ENCODE measurements at regions not wholly inside any gene's neighbourhood (a gene's known extent, or its start where the extent isn't known, plus 50 kb on each side); places are given as distances from the start of the nearest gene placed in this dataset.
"Not testable (repeated sequence)": the region's sequence is repeated elsewhere in the genome, so short reads cannot be mapped to it uniquely, and the experiment has no call there.

- DNase-seq (ENCODE audit: low spot score): no peak
Measured at GRCh38 chr12:126899926-126900792, 1366.8 kb upstream of the TMEM132C start.

- DNase-seq (ENCODE audit: low spot score): no peak
Measured at GRCh38 chr12:126903027-126903876, 1363.7 kb upstream of the TMEM132C start.

GRCh38 chr12:126905752-126906151 is 1361.2 kb upstream of the TMEM132C start:
- DNase-seq (ENCODE audit: low spot score): no peak

- DNase-seq (ENCODE audit: low spot score): no peak
Measured at GRCh38 chr12:126907900-126908764, 1358.8 kb upstream of the TMEM132C start.

- no peak for DNase-seq (ENCODE audit: low spot score)
Measured at GRCh38 chr12:126908765-126909142, 1358.2 kb upstream of the TMEM132C start.

GRCh38 chr12:126910570-126910969 is 1356.4 kb upstream of the TMEM132C start:
- DNase-seq (ENCODE audit: low spot score): no peak

GRCh38 chr12:126912111-126912510 is 1354.9 kb upstream of the TMEM132C start:
- DNase-seq (ENCODE audit: low spot score): no peak

- DNase-seq (ENCODE audit: low spot score): no peak
Measured at GRCh38 chr12:126914170-126914793, 1352.7 kb upstream of the TMEM132C start.

GRCh38 chr12:126915309-126915708 is 1351.7 kb upstream of the TMEM132C start:
- no peak for DNase-seq (ENCODE audit: low spot score)

GRCh38 chr12:126926023-126926594 is 1340.9 kb upstream of the TMEM132C start:
- no peak for DNase-seq (ENCODE audit: low spot score)

- DNase-seq (ENCODE audit: low spot score): no peak
Measured at GRCh38 chr12:126930234-126930633, 1336.7 kb upstream of the TMEM132C start.

GRCh38 chr12:126932156-126932555 is 1334.8 kb upstream of the TMEM132C start:
- DNase-seq (ENCODE audit: low spot score): no peak

GRCh38 chr12:126935435-126935834 is 1331.5 kb upstream of the TMEM132C start:
- DNase-seq (ENCODE audit: low spot score): no peak

GRCh38 chr12:126936181-126936851 is 1330.7 kb upstream of the TMEM132C start:
- no peak for DNase-seq (ENCODE audit: low spot score)

GRCh38 chr12:126937431-126937830 is 1329.5 kb upstream of the TMEM132C start:
- DNase-seq (ENCODE audit: low spot score): no peak

GRCh38 chr12:126944684-126945083 is 1322.3 kb upstream of the TMEM132C start:
- no peak for DNase-seq (ENCODE audit: low spot score)

- DNase-seq (ENCODE audit: low spot score): not testable (repeated sequence)
Measured at GRCh38 chr12:126946958-126947357, 1320.0 kb upstream of the TMEM132C start.

- DNase-seq (ENCODE audit: low spot score): no peak
Measured at GRCh38 chr12:126949558-126949957, 1317.4 kb upstream of the TMEM132C start.

- DNase-seq (ENCODE audit: low spot score): no peak
Measured at GRCh38 chr12:126950266-126950665, 1316.7 kb upstream of the TMEM132C start.
